ENCODE measurements at regions not wholly inside any gene's neighbourhood (a gene's known extent, or its start where the extent isn't known, plus 50 kb on each side); places are given as distances from the start of the nearest gene placed in this dataset.

- no peaks in the 10 kb centered on the region for H3K27me3 ChIP-seq
- no peaks in the 10 kb centered on the region for H4K20me1 ChIP-seq (ENCODE audit: insufficient read depth, poor library complexity, severe bottlenecking)
- no peaks in the 10 kb centered on the region for H3K9me3 ChIP-seq (ENCODE audit: low read depth)
- H3K4me2 ChIP-seq: no peak overlapping the region
- no peak overlapping the region for H2AFZ ChIP-seq
- no peak for DNase-seq (ENCODE audit: low spot score)
- no peaks in the 10 kb centered on the region for H3K9me2 ChIP-seq (replicated peaks; ENCODE audit: insufficient read depth)
- no peak overlapping the region for H3K4me3 ChIP-seq
- no peak overlapping the region for H3K27ac ChIP-seq
- no peak for TF ChIP-seq EZH2phosphoT487 (IDR thresholded peaks at IDR 0.05; ENCODE audit: low read depth, severe bottlenecking, unreplicated experiment)
- no peak for TF ChIP-seq CTCF (IDR thresholded peaks at IDR 0.05; ENCODE audit: poor library complexity)
- no peak for TF ChIP-seq EZH2 (IDR thresholded peaks at IDR 0.05; ENCODE audit: borderline replicate concordance)
- 97% methylated on average over 5 of the region's 5 CpGs for WGBS (ENCODE audit: low lambda C conversion rate, missing lambda C conversion rate)
- H3K36me3 ChIP-seq (replicated peaks; ENCODE audit: insufficient read depth, low read depth): no peaks in the 10 kb centered on the region
- no peaks in the 10 kb centered on the region for H3K4me1 ChIP-seq (ENCODE audit: insufficient read depth)
- H3K79me2 ChIP-seq: no peaks in the 10 kb centered on the region
These were observed 235.6 kb upstream of the KLF6 start for GRCh38 chr10:4020631-4021030.

- H3K79me2 ChIP-seq: no peaks in the 10 kb centered on the region
- no peak for DNase-seq (ENCODE audit: low spot score)
- no peak overlapping the region for H3K4me3 ChIP-seq
- WGBS (ENCODE audit: low lambda C conversion rate, missing lambda C conversion rate): 95% methylated on average over 4 of the region's 4 CpGs
- H3K36me3 ChIP-seq (replicated peaks; ENCODE audit: insufficient read depth, low read depth): no peaks in the 10 kb centered on the region
- H4K20me1 ChIP-seq (ENCODE audit: insufficient read depth, poor library complexity, severe bottlenecking): no peaks in the 10 kb centered on the region
- H3K4me2 ChIP-seq: no peak overlapping the region
- H3K27ac ChIP-seq: no peak overlapping the region
- H3K9me2 ChIP-seq (replicated peaks; ENCODE audit: insufficient read depth): no peaks in the 10 kb centered on the region
- H3K27me3 ChIP-seq: no peaks in the 10 kb centered on the region
- H3K4me1 ChIP-seq (ENCODE audit: insufficient read depth): no peaks in the 10 kb centered on the region
- no peak overlapping the region for H2AFZ ChIP-seq
- TF ChIP-seq EZH2phosphoT487 (IDR thresholded peaks at IDR 0.05; ENCODE audit: low read depth, severe bottlenecking, unreplicated experiment) (no peak), EZH2 (IDR thresholded peaks at IDR 0.05; ENCODE audit: borderline replicate concordance) (no peak), CTCF (IDR thresholded peaks at IDR 0.05; ENCODE audit: poor library complexity) (no peak)
- no peaks in the 10 kb centered on the region for H3K9me3 ChIP-seq (ENCODE audit: low read depth)
These were observed 233.1 kb upstream of the KLF6 start for GRCh38 chr10:4018054-4018511.

DNA sequence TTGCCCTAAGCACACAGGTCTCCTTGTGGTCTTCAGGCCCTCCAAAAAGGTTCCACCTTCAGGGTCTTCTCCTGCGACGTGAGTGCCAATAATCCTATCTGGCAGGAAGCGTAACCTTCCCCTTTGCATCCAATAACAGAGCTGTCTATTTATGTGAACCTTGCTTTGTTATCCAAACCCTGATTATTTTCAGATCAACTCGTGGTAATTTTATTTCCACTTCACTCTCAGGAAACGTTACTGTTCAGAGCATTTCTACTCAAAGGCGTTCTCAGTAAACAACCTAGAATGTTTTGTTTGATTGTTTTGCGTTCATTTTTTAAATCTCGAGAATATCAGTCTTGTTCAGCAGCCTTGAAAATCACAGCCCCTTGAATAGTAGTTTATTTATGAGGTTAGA, 232.3 kb upstream of the KLF6 start:
- no peak for TF ChIP-seq EZH2phosphoT487 (IDR thresholded peaks at IDR 0.05; ENCODE audit: low read depth, severe bottlenecking, unreplicated experiment)
- no peak for TF ChIP-seq EZH2 (IDR thresholded peaks at IDR 0.05; ENCODE audit: borderline replicate concordance)
- TF ChIP-seq CTCF (IDR thresholded peaks at IDR 0.05; ENCODE audit: poor library complexity): no peak

More for the DNA sequence above, 232.3 kb upstream of the KLF6 start:
- Histone ChIP-seq H3K4me2 (no peak overlapping the region), H2AFZ (no peak overlapping the region), H3K9me3 (ENCODE audit: low read depth) (no peaks in the 10 kb centered on the region), H3K9me2 (replicated peaks; ENCODE audit: insufficient read depth) (no peaks in the 10 kb centered on the region), H3K27ac (no peak overlapping the region), H3K36me3 (replicated peaks; ENCODE audit: insufficient read depth, low read depth) (no peaks in the 10 kb centered on the region), H3K4me1 (ENCODE audit: insufficient read depth) (no peaks in the 10 kb centered on the region), H3K4me3 (no peak overlapping the region), H3K27me3 (no peaks in the 10 kb centered on the region), H3K79me2 (no peaks in the 10 kb centered on the region), H4K20me1 (ENCODE audit: insufficient read depth, poor library complexity, severe bottlenecking) (no peaks in the 10 kb centered on the region)
- WGBS (ENCODE audit: low lambda C conversion rate, missing lambda C conversion rate): 89% methylated on average over 8 of the region's 8 CpGs
- no peak for DNase-seq (ENCODE audit: low spot score)
